ENCODE measurements at regions not wholly inside any gene's neighbourhood (a gene's known extent, or its start where the extent isn't known, plus 50 kb on each side); places are given as distances from the start of the nearest gene placed in this dataset.
"Not testable (repeated sequence)": the region's sequence is repeated elsewhere in the genome, so short reads cannot be mapped to it uniquely, and the experiment has no call there.

- peak in 7 of 14 experiments; percentile 13 to 80 (median 30) for DNase-seq
These were observed 333.7 kb downstream of the BCL2L11 start for GRCh38 chr2:111454404-111454803.

GRCh38 chr2:111455016-111456015 is 334.6 kb downstream of the BCL2L11 start:
- H3K4me1 Mint-ChIP-seq (ENCODE audit: low read depth); H3K27ac ChIP-seq (ENCODE audit: low read depth in 1 of 2, low read length in 2 of 2); CTCF ChIA-PET; H3K9me3 ChIP-seq (ENCODE audit: control insufficient read depth in 1 of 2, insufficient read depth in 1 of 2, low read length in 2 of 2); H3K27me3 Mint-ChIP-seq; H3K4me1 ChIP-seq (ENCODE audit: insufficient read depth, low read length); POLR2A ChIA-PET; H3K36me3 Mint-ChIP-seq (ENCODE audit: low read depth); H3K9me3 Mint-ChIP-seq; H3K4me3 ChIP-seq (ENCODE audit: low read length); H3K36me3 ChIP-seq (ENCODE audit: insufficient read depth, low read length); ATAC-seq (ENCODE audit: poor library complexity); H3K27ac Mint-ChIP-seq; H3K4me3 Mint-ChIP-seq; DNase-seq; H3K27me3 ChIP-seq (ENCODE audit: control insufficient read depth in 1 of 2, insufficient read depth in 2 of 2, low read length in 2 of 2): not testable (repeated sequence)
- intact Hi-C loops (cut with DNase I, micrococcal nuclease), result loop anchor here in 1 of 2 experiments (5.0 to 10.0 kb wide), 2 partner anchors 338 to 641 kb away; no protein-coding TSS in a partner anchor

More at GRCh38 chr2:111454404-111454803, 333.7 kb downstream of the BCL2L11 start:
- POLR2A ChIA-PET; H3K9me3 Mint-ChIP-seq; H3K4me1 Mint-ChIP-seq (ENCODE audit: low read depth); H3K36me3 ChIP-seq (ENCODE audit: insufficient read depth, low read length); H3K4me1 ChIP-seq (ENCODE audit: insufficient read depth, low read length); H3K27me3 ChIP-seq (ENCODE audit: control insufficient read depth in 1 of 2, insufficient read depth in 2 of 2, low read length in 2 of 2); H3K36me3 Mint-ChIP-seq (ENCODE audit: low read depth); CTCF ChIA-PET; H3K4me3 ChIP-seq (ENCODE audit: low read length); H3K27ac Mint-ChIP-seq; H3K27me3 Mint-ChIP-seq; H3K4me3 Mint-ChIP-seq; H3K9me3 ChIP-seq (ENCODE audit: control insufficient read depth in 1 of 2, insufficient read depth in 1 of 2, low read length in 2 of 2); H3K27ac ChIP-seq (ENCODE audit: low read depth in 1 of 2, low read length in 2 of 2): not testable (repeated sequence)
- peak; percentile 94 for ATAC-seq (ENCODE audit: poor library complexity)
- intact Hi-C loops (cut with DNase I, micrococcal nuclease), result loop anchor here in 1 of 2 experiments (10.0 kb wide), 1 partner anchor 640 kb away; no protein-coding TSS in a partner anchor

GRCh38 chr2:111457191-111457590 is 336.5 kb downstream of the BCL2L11 start:
- H3K4me3 Mint-ChIP-seq; H3K27me3 Mint-ChIP-seq; H3K36me3 ChIP-seq (ENCODE audit: insufficient read depth, low read length); CTCF ChIA-PET; H3K4me1 Mint-ChIP-seq (ENCODE audit: low read depth); ATAC-seq (ENCODE audit: poor library complexity); H3K9me3 Mint-ChIP-seq; H3K27me3 ChIP-seq (ENCODE audit: control insufficient read depth in 1 of 2, insufficient read depth in 2 of 2, low read length in 2 of 2); H3K27ac ChIP-seq (ENCODE audit: low read depth in 1 of 2, low read length in 2 of 2); H3K4me3 ChIP-seq (ENCODE audit: low read length); H3K4me1 ChIP-seq (ENCODE audit: insufficient read depth, low read length); H3K9me3 ChIP-seq (ENCODE audit: control insufficient read depth in 1 of 2, insufficient read depth in 1 of 2, low read length in 2 of 2); POLR2A ChIA-PET; H3K36me3 Mint-ChIP-seq (ENCODE audit: low read depth); H3K27ac Mint-ChIP-seq; DNase-seq: not testable (repeated sequence)
- intact Hi-C loops (cut with DNase I, micrococcal nuclease), result loop anchor here in 1 of 2 experiments (5.0 to 10.0 kb wide), 2 partner anchors 340 to 642 kb away; no protein-coding TSS in a partner anchor

- H3K4me3 Mint-ChIP-seq; intact Hi-C loops (cut with DNase I, micrococcal nuclease); H3K4me1 Mint-ChIP-seq (ENCODE audit: low read depth): not testable (repeated sequence)
These were observed 340.2 kb downstream of the BCL2L11 start for GRCh38 chr2:111460901-111461300.

GRCh38 chr2:111461831-111462230 is 341.1 kb downstream of the BCL2L11 start:
- H3K4me3 Mint-ChIP-seq; H3K4me1 Mint-ChIP-seq (ENCODE audit: low read depth); ATAC-seq (ENCODE audit: poor library complexity); H3K36me3 Mint-ChIP-seq (ENCODE audit: low read depth); H3K9me3 Mint-ChIP-seq; H3K4me3 ChIP-seq (ENCODE audit: low read length); H3K9me3 ChIP-seq (ENCODE audit: control insufficient read depth in 1 of 2, insufficient read depth in 1 of 2, low read length in 2 of 2); H3K27me3 Mint-ChIP-seq; CTCF ChIA-PET; H3K27me3 ChIP-seq (ENCODE audit: control insufficient read depth in 1 of 2, insufficient read depth in 2 of 2, low read length in 2 of 2); H3K27ac ChIP-seq (ENCODE audit: low read depth in 1 of 2, low read length in 2 of 2); DNase-seq; H3K36me3 ChIP-seq (ENCODE audit: insufficient read depth, low read length); H3K4me1 ChIP-seq (ENCODE audit: insufficient read depth, low read length); POLR2A ChIA-PET; intact Hi-C loops (cut with DNase I, micrococcal nuclease); H3K27ac Mint-ChIP-seq: not testable (repeated sequence)

More at GRCh38 chr2:111460901-111461300, 340.2 kb downstream of the BCL2L11 start:
- H3K9me3 ChIP-seq (ENCODE audit: control insufficient read depth in 1 of 2, insufficient read depth in 1 of 2, low read length in 2 of 2); H3K27ac Mint-ChIP-seq; H3K4me3 ChIP-seq (ENCODE audit: low read length); H3K27ac ChIP-seq (ENCODE audit: low read depth in 1 of 2, low read length in 2 of 2); POLR2A ChIA-PET; DNase-seq; H3K27me3 Mint-ChIP-seq; H3K27me3 ChIP-seq (ENCODE audit: control insufficient read depth in 1 of 2, insufficient read depth in 2 of 2, low read length in 2 of 2); H3K36me3 Mint-ChIP-seq (ENCODE audit: low read depth); H3K9me3 Mint-ChIP-seq; H3K4me1 ChIP-seq (ENCODE audit: insufficient read depth, low read length); ATAC-seq (ENCODE audit: poor library complexity); H3K36me3 ChIP-seq (ENCODE audit: insufficient read depth, low read length); CTCF ChIA-PET: not testable (repeated sequence)

GRCh38 chr2:111462572-111462971 is 341.9 kb downstream of the BCL2L11 start:
- DNase-seq; H3K4me1 Mint-ChIP-seq (ENCODE audit: low read depth); CTCF ChIA-PET; H3K9me3 Mint-ChIP-seq; POLR2A ChIA-PET; H3K36me3 Mint-ChIP-seq (ENCODE audit: low read depth); H3K27ac ChIP-seq (ENCODE audit: low read depth in 1 of 2, low read length in 2 of 2); ATAC-seq (ENCODE audit: poor library complexity); H3K4me3 ChIP-seq (ENCODE audit: low read length); H3K27me3 ChIP-seq (ENCODE audit: control insufficient read depth in 1 of 2, insufficient read depth in 2 of 2, low read length in 2 of 2); H3K4me1 ChIP-seq (ENCODE audit: insufficient read depth, low read length); intact Hi-C loops (cut with DNase I, micrococcal nuclease); H3K36me3 ChIP-seq (ENCODE audit: insufficient read depth, low read length); H3K27me3 Mint-ChIP-seq; H3K9me3 ChIP-seq (ENCODE audit: control insufficient read depth in 1 of 2, insufficient read depth in 1 of 2, low read length in 2 of 2); H3K4me3 Mint-ChIP-seq: not testable (repeated sequence)
- H3K27ac Mint-ChIP-seq, result peak overlapping the region; percentile 49

GRCh38 chr2:111463238-111463848 is 342.6 kb downstream of the BCL2L11 start:
- POLR2A ChIA-PET; intact Hi-C loops (cut with DNase I, micrococcal nuclease); CTCF ChIA-PET: not testable (repeated sequence)

More at GRCh38 chr2:111463238-111463848, 342.6 kb downstream of the BCL2L11 start:
- Histone ChIP-seq H3K27ac (ENCODE audit: low read depth in 1 of 2, low read length in 2 of 2) (peak overlapping the region in 1 of 2 donors; percentile 40), H3K4me3 (ENCODE audit: low read length) (peak overlapping the region; percentile 24)
- not testable (repeated sequence) for H3K4me3 Mint-ChIP-seq; H3K27me3 ChIP-seq (ENCODE audit: control insufficient read depth in 1 of 2, insufficient read depth in 2 of 2, low read length in 2 of 2); H3K4me1 ChIP-seq (ENCODE audit: insufficient read depth, low read length); H3K9me3 ChIP-seq (ENCODE audit: control insufficient read depth in 1 of 2, insufficient read depth in 1 of 2, low read length in 2 of 2); H3K9me3 Mint-ChIP-seq; H3K4me1 Mint-ChIP-seq (ENCODE audit: low read depth); H3K36me3 ChIP-seq (ENCODE audit: insufficient read depth, low read length); H3K36me3 Mint-ChIP-seq (ENCODE audit: low read depth); H3K27me3 Mint-ChIP-seq; H3K27ac Mint-ChIP-seq
- peak in 3 of 14 experiments; percentile 7 to 33 (median 28) for DNase-seq
- peak; percentile 32 for ATAC-seq (ENCODE audit: poor library complexity)
